ENCODE measurements at regions not wholly inside any gene's neighbourhood (a gene's known extent, or its start where the extent isn't known, plus 50 kb on each side); places are given as distances from the start of the nearest gene placed in this dataset.

DNA sequence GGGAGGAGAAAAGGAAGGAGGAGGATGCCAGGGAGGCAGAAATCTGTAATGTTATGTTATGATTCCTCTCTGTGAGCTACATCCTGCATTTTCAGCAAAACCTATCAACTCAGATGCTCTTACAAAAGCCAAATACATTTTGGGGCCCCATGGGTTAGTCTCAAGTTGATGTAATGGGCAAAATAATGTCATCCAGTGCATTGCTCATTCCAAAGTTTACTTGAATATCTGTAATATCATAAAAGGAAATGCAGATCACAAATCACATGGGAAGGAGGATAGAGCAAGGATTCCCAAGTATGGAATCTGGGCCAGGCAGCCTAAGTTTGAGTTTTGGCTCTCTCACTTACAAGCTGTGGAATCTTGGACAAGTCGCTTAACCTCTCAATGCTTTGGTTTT lies 74.9 kb upstream of the SOD3 start:
- no peak for DNase-seq

DNA sequence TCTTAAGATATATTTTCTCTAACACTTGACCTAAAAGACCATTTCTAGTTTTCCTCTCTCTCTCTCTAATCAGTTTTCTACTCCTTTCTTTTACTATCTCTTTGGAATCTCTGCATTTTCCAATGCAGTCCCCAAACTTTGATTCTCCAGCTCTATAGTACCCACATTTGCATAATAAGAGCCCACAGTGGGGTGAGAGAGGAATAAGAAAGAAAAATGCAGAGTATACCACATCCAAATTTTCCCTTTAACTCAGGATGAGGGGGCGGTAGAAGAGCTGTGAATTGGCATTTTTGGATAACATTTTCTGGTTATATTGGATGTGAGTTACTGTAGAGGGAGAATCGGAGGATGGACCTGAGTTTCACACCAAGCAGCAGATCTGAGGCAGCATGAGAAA lies 74.4 kb upstream of the SOD3 start:
- DNase-seq: no peak

DNA sequence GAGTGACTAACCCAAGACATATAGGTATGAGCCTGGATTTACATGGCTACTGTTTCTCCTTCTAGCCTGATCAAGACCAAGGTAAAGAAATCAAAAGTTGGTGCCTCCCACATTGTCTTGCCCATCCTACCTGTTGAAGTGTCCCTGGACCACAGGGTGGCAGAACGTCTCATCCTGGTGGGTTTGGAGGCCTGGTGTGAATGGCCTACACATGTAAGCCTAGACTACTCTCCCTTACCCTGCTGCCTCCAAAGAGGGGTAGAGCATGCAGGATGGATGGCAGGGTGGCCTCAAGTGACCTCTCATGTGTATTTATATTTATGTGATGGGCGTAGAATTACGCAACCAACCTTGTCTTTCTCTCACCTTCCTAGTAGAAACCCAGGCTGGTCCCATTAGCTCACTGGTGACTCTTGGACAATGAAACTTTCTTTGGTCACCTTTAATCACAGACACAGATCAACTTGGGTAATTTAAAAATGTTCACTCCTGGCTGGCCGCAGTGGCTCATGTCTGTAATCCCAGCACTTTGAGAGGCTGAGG lies 73.3 kb upstream of the SOD3 start:
- DNase-seq: no peak

DNA sequence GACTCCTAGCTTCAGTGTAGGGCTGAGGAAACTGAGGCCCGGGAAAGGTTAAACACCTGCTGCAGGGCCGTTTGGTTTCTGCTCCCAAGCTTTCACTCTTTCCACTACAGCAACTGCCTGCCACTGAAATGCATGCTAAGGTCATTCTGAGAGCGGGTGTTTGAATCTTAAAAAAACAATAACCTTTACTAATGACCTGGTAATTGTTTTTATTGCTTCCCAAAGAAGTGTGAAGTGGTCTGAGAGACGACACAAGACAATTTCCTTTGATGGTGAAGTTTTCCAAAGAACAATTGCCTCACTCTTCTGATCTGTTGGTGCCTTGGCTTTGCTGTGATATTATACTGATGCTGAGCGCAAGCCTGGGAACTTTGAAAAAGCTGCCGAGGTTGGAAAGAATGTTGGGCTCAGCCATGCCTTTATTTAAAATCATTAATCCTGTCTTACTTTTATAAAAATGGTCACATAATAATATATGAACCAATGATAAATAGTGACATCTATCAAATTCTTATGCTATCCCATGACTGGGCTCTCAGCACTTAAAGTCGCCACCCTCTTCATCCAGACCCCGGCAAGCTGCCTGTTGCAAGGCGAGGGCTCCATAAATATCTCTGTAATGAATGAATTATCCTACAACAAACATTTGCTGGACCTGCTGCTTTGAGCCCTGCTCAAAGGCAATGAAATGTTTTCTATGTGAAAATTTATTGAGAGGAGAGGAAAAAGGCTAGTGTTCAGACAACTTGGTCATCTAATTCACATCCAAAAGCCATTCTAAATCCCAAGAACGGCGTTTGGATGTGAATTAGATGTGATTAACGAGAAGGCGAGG lies 67.8 kb upstream of the SOD3 start:
- DNase-seq: no peak

DNA sequence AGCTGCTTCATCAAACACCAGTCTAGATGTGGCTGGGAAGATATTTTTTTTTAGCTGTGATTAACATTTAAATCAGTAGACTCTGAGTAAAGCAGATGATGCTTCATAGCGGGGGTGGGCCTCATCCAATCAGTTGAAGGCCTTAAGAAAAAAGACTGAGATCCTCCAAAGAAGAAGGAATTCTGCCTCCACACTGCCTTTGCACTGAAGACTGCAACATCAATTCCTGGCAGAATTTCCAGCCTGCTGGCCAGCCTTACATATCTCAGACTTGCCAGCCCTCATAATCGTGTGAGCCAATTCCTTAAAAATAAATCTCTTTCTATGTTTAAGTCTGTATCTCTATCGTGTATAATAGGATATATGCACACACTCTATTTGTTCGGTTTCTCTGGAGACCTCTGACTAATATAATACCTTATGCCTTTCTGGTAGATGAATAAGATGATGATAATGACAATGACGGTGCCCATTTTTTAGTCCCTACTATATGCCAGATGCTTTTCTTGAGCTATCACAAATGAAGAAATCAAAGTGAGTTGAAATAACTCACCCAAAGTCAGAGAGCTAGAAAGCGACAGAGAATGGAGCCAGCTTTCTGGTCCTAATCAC lies 66.1 kb upstream of the SOD3 start:
- DNase-seq: no peak

DNA sequence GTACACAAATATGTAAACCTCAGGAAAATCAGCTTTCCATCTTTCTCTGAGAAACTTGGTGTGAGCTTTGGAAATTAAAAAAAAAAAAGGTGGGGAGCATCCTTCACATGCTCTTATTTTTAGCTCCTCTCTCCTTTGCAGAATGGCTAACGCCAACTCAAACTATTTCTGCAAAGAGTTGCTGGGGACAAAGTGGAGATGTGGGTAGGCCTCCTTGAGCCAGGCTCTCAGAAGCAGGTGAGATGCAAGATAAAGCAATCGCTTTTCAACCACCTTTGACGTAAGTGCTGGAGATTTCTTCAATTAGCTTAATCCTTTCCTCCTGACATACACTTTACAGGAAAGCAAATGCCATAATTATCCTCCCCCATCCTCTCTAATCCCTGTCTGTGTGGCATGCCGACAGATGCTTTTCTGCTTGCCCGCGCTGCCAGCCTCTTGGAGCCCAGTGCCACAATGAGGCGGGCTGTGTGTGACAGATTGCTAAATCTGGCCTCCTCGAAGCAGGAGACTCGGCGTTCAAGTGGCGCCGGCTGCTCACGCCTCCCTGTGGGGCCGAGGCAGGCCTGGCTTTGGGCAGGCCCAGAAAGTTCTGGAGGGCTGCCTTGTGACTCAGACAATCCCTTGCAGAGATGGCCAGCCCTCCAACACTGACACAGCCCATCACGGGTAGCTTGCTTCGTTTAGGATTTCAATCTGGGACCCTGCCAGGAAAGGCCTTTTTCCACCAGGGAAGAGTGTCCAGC lies 64.9 kb upstream of the SOD3 start:
- DNase-seq: no peak

DNA sequence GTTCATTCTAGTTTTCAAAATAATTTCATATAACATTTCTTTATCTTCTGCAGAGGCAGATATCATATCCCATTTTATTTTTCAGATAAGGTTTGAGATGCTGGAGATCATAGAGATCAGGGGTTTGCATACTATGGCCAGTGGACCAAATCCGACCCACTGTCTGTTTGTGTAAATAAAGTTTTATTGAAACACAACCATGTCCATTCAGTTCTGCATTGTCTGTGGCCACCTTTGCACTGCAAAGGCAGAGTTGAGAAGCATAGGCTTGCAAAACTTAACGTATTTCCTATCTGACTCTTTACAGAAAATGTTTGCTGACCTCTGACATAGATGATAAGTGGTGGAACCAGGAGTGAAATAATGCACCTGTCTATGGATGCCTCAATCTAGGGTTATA lies 63.9 kb upstream of the SOD3 start:
- DNase-seq: no peak

DNA sequence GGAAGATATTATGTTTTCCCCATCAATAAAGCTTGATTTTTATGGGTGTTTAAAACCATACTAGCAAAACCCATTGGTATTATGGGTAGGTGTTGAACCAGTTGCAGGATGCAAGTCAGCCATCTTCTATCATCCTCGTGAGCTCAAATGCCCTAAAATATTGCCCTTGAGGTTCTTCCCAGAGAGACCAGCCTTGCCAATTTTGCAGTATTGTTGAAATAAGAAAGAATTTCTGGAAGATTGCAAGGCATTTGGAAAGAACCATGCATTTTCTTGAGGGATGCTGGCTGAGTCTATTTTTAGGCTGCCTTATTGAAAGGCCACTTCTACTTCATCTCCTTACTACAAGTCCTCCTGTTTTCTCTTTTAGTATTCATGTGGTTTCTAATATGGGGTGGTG lies 60.9 kb upstream of the SOD3 start:
- DNase-seq: no peak

DNA sequence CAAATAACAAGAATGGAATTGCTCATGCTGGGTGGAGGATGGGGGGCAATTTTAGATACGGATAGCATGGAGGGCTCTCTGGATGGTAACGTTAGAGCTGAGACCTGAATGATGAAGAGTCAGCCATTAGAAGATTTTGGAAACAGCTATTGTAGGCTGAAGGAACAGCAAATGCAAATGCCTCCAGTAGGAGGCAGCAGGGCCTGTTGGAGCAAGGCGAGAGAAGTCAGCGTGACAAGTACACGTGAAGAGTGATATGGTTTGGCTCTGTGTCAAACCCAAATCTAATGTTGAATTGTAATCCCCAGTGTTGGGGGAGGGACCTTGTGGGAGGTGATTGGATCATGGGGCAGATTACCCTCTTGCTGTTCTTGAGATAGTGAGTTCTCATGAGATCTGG lies 59.3 kb upstream of the SOD3 start:
- DNase-seq: no peak

DNA sequence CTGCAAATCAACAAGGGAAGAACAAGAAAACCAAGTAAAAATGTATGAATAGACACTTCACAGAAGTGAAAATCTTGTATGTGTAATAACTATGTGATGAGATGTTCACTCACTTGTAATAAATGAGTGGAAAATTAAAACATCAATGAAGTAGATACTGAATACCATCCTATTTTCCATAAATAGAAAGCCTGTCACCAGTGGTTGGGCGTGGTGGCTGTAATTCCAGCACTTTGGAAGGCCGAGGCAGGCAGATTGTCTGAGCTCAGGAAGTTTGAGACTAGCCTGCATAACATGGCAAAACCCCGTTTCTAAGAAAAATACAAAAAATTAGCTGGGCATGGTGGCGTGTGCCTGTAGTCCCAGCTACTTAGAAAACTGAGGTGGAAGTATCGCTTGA lies 53.5 kb upstream of the SOD3 start:
- no peak for DNase-seq

DNA sequence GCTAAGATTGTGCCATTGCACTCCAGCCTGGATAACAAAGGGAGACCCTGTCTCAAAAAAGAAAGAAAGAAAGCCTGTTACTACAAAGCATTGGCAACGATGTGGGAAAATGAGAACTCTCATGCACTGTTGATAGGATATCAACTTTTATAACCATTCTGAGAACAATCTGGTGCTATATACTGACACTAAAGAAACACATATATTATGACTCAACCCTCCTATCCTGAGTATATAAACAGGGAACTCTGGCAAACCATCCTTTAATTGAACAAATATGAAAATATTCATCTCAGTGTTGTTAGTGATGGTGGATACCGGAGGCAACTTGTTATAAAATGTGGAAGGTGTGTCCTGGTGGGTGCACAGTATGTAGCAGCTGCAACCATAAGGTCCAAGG lies 53.0 kb upstream of the SOD3 start:
- DNase-seq: no peak

DNA sequence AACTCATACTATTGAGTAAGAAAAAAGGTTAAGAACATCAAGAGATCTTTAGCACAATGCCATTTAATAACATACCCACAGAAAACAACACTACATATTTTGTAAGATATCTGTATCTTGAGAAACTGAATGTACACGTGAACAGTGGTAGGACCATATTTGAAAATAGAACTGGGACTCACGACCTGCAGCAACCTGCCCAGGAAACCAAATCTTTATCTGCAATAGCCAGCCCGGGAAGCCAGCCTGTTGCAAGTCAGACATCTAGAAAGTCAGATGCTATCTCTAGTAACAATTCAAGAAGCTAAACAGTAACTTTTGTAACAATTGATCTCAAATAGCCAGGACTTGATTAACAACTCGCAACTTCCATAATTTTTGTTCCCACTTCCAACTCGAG lies 52.6 kb upstream of the SOD3 start:
- no peak for DNase-seq

DNA sequence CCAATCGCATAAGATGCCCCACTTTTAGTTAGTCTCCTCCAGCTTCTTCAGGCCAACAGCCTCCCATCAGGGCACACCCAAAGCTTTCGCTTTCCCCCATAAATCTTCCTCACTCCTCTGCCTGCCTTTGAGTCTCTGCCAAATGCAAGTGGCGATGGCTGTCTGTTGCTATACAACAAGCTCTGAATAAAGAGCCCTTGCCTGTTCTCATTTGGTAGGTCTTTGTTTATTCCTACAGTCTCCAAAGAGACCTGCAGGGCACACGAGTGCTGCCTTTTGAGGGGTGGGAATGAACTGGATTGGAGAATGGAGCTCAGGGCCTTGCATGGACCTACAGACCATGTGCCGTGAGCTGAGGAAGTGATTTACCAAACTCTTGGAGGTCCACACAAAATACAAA lies 52.2 kb upstream of the SOD3 start:
- DNase-seq: no peak

DNA sequence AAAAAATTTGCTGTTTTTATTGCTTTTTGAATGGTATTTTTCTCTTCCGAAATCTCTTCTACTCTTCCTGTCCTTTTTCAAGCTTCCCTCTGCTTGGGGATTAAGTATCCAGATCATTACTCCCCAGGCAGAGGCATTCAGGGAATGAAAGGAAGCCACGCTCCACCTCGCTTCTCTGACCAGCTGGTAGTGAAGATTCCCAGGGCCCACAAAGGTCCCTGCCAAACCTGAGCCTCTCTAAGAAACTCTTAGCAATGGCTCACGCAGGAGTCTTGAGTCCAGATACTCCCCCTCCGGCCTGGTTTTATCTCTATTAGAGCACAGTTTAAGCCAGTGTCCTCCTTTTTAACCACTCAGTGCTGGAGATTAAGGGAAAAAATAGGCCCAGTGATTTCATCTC lies 51.4 kb upstream of the SOD3 start:
- no peak for DNase-seq

DNA sequence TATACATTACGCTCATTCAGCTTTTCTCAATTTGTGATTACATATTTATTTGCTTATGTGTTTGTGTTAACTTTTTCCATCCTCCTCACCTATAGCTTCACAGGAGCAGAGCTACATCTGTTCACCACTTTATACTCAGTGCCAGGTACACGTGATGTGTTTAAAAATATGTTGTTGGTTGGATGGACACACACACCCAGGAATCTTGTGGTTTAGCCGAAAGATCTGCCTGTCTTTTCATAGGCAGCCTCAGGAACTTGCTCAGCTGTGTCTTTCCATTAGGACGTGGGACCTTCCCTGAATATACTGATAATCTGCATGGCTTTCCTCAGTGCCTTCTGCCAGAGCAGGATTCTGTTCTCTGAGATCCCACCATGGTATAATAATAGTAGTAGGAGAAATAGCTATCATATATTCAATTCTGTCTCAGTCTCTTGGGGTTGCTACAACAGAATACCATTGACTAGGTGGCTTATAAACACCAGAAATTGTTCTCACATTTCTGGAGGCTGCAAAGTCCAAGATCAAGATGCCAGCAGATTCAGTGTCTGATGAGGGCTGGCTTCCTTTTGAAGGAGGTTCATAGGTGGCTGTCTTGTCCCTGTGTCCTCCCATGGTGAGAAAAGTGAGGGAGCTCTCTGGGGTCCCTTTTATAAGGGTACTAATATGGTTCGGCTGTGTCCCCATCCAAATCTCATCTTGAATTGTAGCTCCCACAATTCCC lies 50.0 kb upstream of the SOD3 start:
- DNase-seq: no peak

Measured in NCI-H510A (cell line).